GM21576 (cell line): ENCODE measurements at regions not wholly inside any gene's neighbourhood (a gene's known extent, or its start where the extent isn't known, plus 50 kb on each side); places are given as distances from the start of the nearest gene placed in this dataset.

Source experiments
- ATAC-seq: cut with Tn5 transposase; IDR thresholded peaks from one replicate; pipeline ENCODE4 v1.9.1; 2021; ENCODE audit warnings: mild to moderate bottlenecking, moderate library complexity; ENCODE audit not compliant: unreplicated experiment

- no peak for ATAC-seq
Observed at GRCh38 chr1:80520949-80521348, 1279.8 kb upstream of the ADGRL2 start.

- ATAC-seq, result no peak
Observed at GRCh38 chr1:80517062-80517461, 1283.7 kb upstream of the ADGRL2 start.

GRCh38 chr1:80509965-80510522 lies 1290.7 kb upstream of the ADGRL2 start:
- no peak for ATAC-seq

GRCh38 chr1:80506216-80506615 lies 1294.5 kb upstream of the ADGRL2 start:
- no peak for ATAC-seq

- no peak for ATAC-seq
Observed at GRCh38 chr1:80498673-80499072, 1302.1 kb upstream of the ADGRL2 start.

- no peak for ATAC-seq
Observed at GRCh38 chr1:80495806-80496205, 1304.9 kb upstream of the ADGRL2 start.

GRCh38 chr1:80472145-80472544 lies 1328.6 kb upstream of the ADGRL2 start:
- no peak for ATAC-seq

- no peak for ATAC-seq
Observed at GRCh38 chr1:80468356-80468755, 1332.4 kb upstream of the ADGRL2 start.

GRCh38 chr1:80462006-80462405 lies 1338.7 kb upstream of the ADGRL2 start:
- ATAC-seq, result no peak

GRCh38 chr1:80457409-80457808 lies 1343.3 kb upstream of the ADGRL2 start:
- no peak for ATAC-seq

GRCh38 chr1:80453775-80454174 lies 1347.0 kb upstream of the ADGRL2 start:
- ATAC-seq, result no peak

GRCh38 chr1:80450711-80451110 lies 1350.0 kb upstream of the ADGRL2 start:
- no peak for ATAC-seq

GRCh38 chr1:80448081-80448480 lies 1352.7 kb upstream of the ADGRL2 start:
- ATAC-seq, result no peak

- ATAC-seq, result no peak
Observed at GRCh38 chr1:80447526-80447925, 1353.2 kb upstream of the ADGRL2 start.

- ATAC-seq, result no peak
Observed at GRCh38 chr1:80445033-80445432, 1355.7 kb upstream of the ADGRL2 start.

- ATAC-seq, result no peak
Observed at GRCh38 chr1:80444171-80444570, 1356.6 kb upstream of the ADGRL2 start.

- ATAC-seq, result no peak
Observed at GRCh38 chr1:80441664-80442063, 1359.1 kb upstream of the ADGRL2 start.

GRCh38 chr1:80436851-80437250 lies 1363.9 kb upstream of the ADGRL2 start:
- no peak for ATAC-seq

GRCh38 chr1:80427881-80428280 lies 1372.9 kb upstream of the ADGRL2 start:
- ATAC-seq, result no peak

GRCh38 chr1:80424249-80424648 lies 1376.5 kb upstream of the ADGRL2 start:
- ATAC-seq, result no peak

- ATAC-seq, result no peak
Observed at GRCh38 chr1:80418134-80418533, 1382.6 kb upstream of the ADGRL2 start.

- ATAC-seq, result no peak
Observed at GRCh38 chr1:80417671-80418070, 1383.1 kb upstream of the ADGRL2 start.

- ATAC-seq, result no peak
Observed at GRCh38 chr1:80413969-80414368, 1386.8 kb upstream of the ADGRL2 start.
